ENCODE measurements at regions not wholly inside any gene's neighbourhood (a gene's known extent, or its start where the extent isn't known, plus 50 kb on each side); places are given as distances from the start of the nearest gene placed in this dataset.

GRCh38 chr3:118550556-118550955 is 484.1 kb downstream of the IGSF11 start:
- no peak overlapping the region for H3K4me3 ChIP-seq
- no peak overlapping the region for H3K27ac ChIP-seq
- H3K4me1 ChIP-seq: no peaks in the 10 kb centered on the region
- H3K9me3 ChIP-seq: no peaks in the 10 kb centered on the region
- ATAC-seq: no peak
- H3K36me3 ChIP-seq: no peaks in the 10 kb centered on the region
- TF ChIP-seq EP300 (IDR thresholded peaks at IDR 0.05): no peak
- no peak for TF ChIP-seq POLR2A (IDR thresholded peaks at IDR 0.05)
- TF ChIP-seq CTCF (IDR thresholded peaks at IDR 0.05): no peak
- no peak for TF ChIP-seq POLR2AphosphoS5 (IDR thresholded peaks at IDR 0.05)
- no peaks in the 10 kb centered on the region for H3K27me3 ChIP-seq

GRCh38 chr3:118554148-118554838 is 480.4 kb downstream of the IGSF11 start:
- no peak overlapping the region for H3K27ac ChIP-seq
- no peak for ATAC-seq
- H3K4me1 ChIP-seq: no peaks in the 10 kb centered on the region
- no peak overlapping the region for H3K4me3 ChIP-seq
- no peaks in the 10 kb centered on the region for H3K27me3 ChIP-seq
- 60 to 98% methylated on average over 4 to 5 of the region's 5 CpGs for WGBS, 2 donors (ENCODE audit: low coverage in 1 of 2)
- TF ChIP-seq EP300 (IDR thresholded peaks at IDR 0.05): no peak
- no peak for TF ChIP-seq POLR2AphosphoS5 (IDR thresholded peaks at IDR 0.05)
- TF ChIP-seq CTCF (IDR thresholded peaks at IDR 0.05): no peak
- no peak for TF ChIP-seq POLR2A (IDR thresholded peaks at IDR 0.05)
- no peaks in the 10 kb centered on the region for H3K36me3 ChIP-seq
- no peaks in the 10 kb centered on the region for H3K9me3 ChIP-seq

- no peak overlapping the region for H3K27ac ChIP-seq
- no peak overlapping the region for H3K4me3 ChIP-seq
- no peak for ATAC-seq
- no peaks in the 10 kb centered on the region for H3K4me1 ChIP-seq
- H3K9me3 ChIP-seq: no peaks in the 10 kb centered on the region
- H3K27me3 ChIP-seq: no peaks in the 10 kb centered on the region
- TF ChIP-seq EP300 (IDR thresholded peaks at IDR 0.05) (no peak), POLR2A (IDR thresholded peaks at IDR 0.05) (no peak), CTCF (IDR thresholded peaks at IDR 0.05) (no peak), POLR2AphosphoS5 (IDR thresholded peaks at IDR 0.05) (no peak)
- no peaks in the 10 kb centered on the region for H3K36me3 ChIP-seq
Observed at GRCh38 chr3:118556983-118557382, 477.7 kb downstream of the IGSF11 start.

GRCh38 chr3:118557513-118557912 is 477.1 kb downstream of the IGSF11 start:
- H3K4me1 ChIP-seq: no peaks in the 10 kb centered on the region
- no peaks in the 10 kb centered on the region for H3K9me3 ChIP-seq
- no peak for TF ChIP-seq POLR2AphosphoS5 (IDR thresholded peaks at IDR 0.05)
- TF ChIP-seq POLR2A (IDR thresholded peaks at IDR 0.05): no peak
- TF ChIP-seq EP300 (IDR thresholded peaks at IDR 0.05): no peak
- no peak for TF ChIP-seq CTCF (IDR thresholded peaks at IDR 0.05)
- no peaks in the 10 kb centered on the region for H3K36me3 ChIP-seq
- H3K27me3 ChIP-seq: no peaks in the 10 kb centered on the region
- no peak overlapping the region for H3K4me3 ChIP-seq
- WGBS, 2 donors (ENCODE audit: low coverage in 1 of 2): 55 to 58% methylated on average over 3 of the region's 3 CpGs
- ATAC-seq: no peak
- H3K27ac ChIP-seq: no peak overlapping the region

- H3K27ac ChIP-seq: no peak overlapping the region
- no peak for ATAC-seq
- H3K4me1 ChIP-seq: no peaks in the 10 kb centered on the region
- H3K9me3 ChIP-seq: no peaks in the 10 kb centered on the region
- no peaks in the 10 kb centered on the region for H3K36me3 ChIP-seq
- TF ChIP-seq POLR2AphosphoS5 (IDR thresholded peaks at IDR 0.05): no peak
- TF ChIP-seq CTCF (IDR thresholded peaks at IDR 0.05): no peak
- no peak for TF ChIP-seq EP300 (IDR thresholded peaks at IDR 0.05)
- no peak for TF ChIP-seq POLR2A (IDR thresholded peaks at IDR 0.05)
- 45 to 56% methylated on average over 1 of the region's 1 CpG for WGBS, 2 donors (ENCODE audit: low coverage in 1 of 2)
- H3K4me3 ChIP-seq: no peak overlapping the region
- no peaks in the 10 kb centered on the region for H3K27me3 ChIP-seq
Observed at GRCh38 chr3:118559286-118559685, 475.4 kb downstream of the IGSF11 start.
